GM12801 (cell line): ENCODE measurements at regions not wholly inside any gene's neighbourhood (a gene's known extent, or its start where the extent isn't known, plus 50 kb on each side); places are given as distances from the start of the nearest gene placed in this dataset.

Experiments
- CTCF ChIP-seq: IDR thresholded peaks from one replicate; pipeline ENCODE4 v1.5.1; 2011; ENCODE audit warnings: control low read depth; ENCODE audit not compliant: insufficient read length; ENCODE audit errors: extremely low read depth

GRCh38 chr3:110526777-110527727, 544.6 kb upstream of the NECTIN3 start:
- TF ChIP-seq CTCF, result no peak

- TF ChIP-seq CTCF, result no peak
These were observed 543.1 kb upstream of the NECTIN3 start for GRCh38 chr3:110528305-110529121.

GRCh38 chr3:110530902-110531301, 540.7 kb upstream of the NECTIN3 start:
- TF ChIP-seq CTCF, result no peak

- no peak for TF ChIP-seq CTCF
These were observed 538.5 kb upstream of the NECTIN3 start for GRCh38 chr3:110533089-110533488.

GRCh38 chr3:110542552-110543150, 529.0 kb upstream of the NECTIN3 start:
- no peak for TF ChIP-seq CTCF

- TF ChIP-seq CTCF, result no peak
These were observed 526.9 kb upstream of the NECTIN3 start for GRCh38 chr3:110544730-110545129.

- TF ChIP-seq CTCF, result no peak
These were observed 521.1 kb upstream of the NECTIN3 start for GRCh38 chr3:110550511-110550910.
